IMR-90 (cell line): ENCODE measurements at regions not wholly inside any gene's neighbourhood (a gene's known extent, or its start where the extent isn't known, plus 50 kb on each side); places are given as distances from the start of the nearest gene placed in this dataset.

ENCODE experiments used
- MAFK ChIP-seq: IDR thresholded peaks from 2 replicates; pipeline ENCODE4 v1.6.1; 2012; ENCODE audit warnings: low read depth, low read length, improper control_type of control experiment
- SMC3 ChIP-seq: fragments of 150-350 bp; IDR thresholded peaks from 2 replicates; pipeline ENCODE4 v1.6.1; 2016; ENCODE audit warnings: low read depth, mild to moderate bottlenecking, antibody characterized with exemption, low read length, moderate library complexity

- TF ChIP-seq SMC3 (no peak), MAFK (no peak)
These were observed 603.4 kb downstream of the MMUT start for GRCh38 chr6:48859562-48860123.
